Muscle of leg (tissue), 3 donors: ENCODE measurements at regions not wholly inside any gene's neighbourhood (a gene's known extent, or its start where the extent isn't known, plus 50 kb on each side); places are given as distances from the start of the nearest gene placed in this dataset.

Experiments
- DNase-seq: peaks from one replicate; pipeline ENCODE4 v3.0.0; 2013
- H3K27ac ChIP-seq: one replicate; pipeline ENCODE4 v1.5.1; 2013; ENCODE audit warnings: mild to moderate bottlenecking, low read length, control low read depth
- H3K27me3 ChIP-seq: one replicate; pipeline ENCODE4 v1.6.1; 2013; ENCODE audit warnings: low read length; ENCODE audit not compliant: control insufficient read depth, insufficient read depth
- H3K36me3 ChIP-seq: one replicate; pipeline ENCODE4 v1.6.1; 2013; ENCODE audit warnings: low read length; ENCODE audit not compliant: control insufficient read depth, insufficient read depth
- H3K4me1 ChIP-seq: one replicate; pipeline ENCODE4 v1.6.1; 2013; ENCODE audit warnings: low read length; ENCODE audit not compliant: control insufficient read depth, insufficient read depth
- H3K4me3 ChIP-seq: one replicate; pipeline ENCODE4 v1.5.1; 2013; ENCODE audit warnings: low read length, control low read depth
- H3K9me3 ChIP-seq: replicated peaks from 2 replicates; pipeline ENCODE4 v1.6.1; 2013; ENCODE audit warnings: low read depth, low read length; ENCODE audit not compliant: control insufficient read depth
- WGBS: methylation state at CpG from one replicate; pipeline ENCODE4 v1.1.5; 2013; ENCODE audit warnings: missing lambda C conversion rate; ENCODE audit not compliant: insufficient coverage; 5-methylcytosine and 5-hydroxymethylcytosine counted together

DNA sequence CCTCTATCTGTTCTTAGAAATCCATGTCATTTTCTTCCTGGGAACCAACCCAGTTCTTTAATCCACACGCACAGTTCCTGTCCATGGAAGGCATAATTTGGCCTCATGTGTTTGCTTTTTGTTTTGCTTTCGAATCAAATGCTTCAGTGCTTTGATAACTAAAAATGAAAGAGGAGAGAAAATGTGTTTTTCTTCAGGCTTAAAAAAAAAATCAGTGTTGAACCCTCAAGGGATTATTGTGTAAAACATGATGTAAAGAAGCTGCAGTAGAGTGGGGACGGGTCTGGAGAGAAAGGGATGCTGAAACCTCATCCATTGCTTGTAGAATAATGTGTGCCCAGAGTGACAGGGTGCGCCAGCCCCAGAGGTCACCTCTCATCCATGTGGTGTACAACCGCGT, 197.5 kb upstream of the JARID2 start:
- Histone ChIP-seq H3K9me3 (no peaks in the 10 kb centered on the region), H3K36me3 (no peaks in the 10 kb centered on the region), H3K4me3 (no peak overlapping the region), H3K4me1 (no peaks in the 10 kb centered on the region), H3K27me3 (no peaks in the 10 kb centered on the region), H3K27ac (no peak overlapping the region)
- WGBS, result 88% methylated on average over 5 of the region's 6 CpGs
- DNase-seq, result no peak

- Histone ChIP-seq H3K4me1 (peaks cover 14% of the 10 kb centered on the region), H3K27ac (no peak overlapping the region), H3K4me3 (no peak overlapping the region), H3K9me3 (peaks cover 3% of the 10 kb centered on the region), H3K27me3 (no peaks in the 10 kb centered on the region), H3K36me3 (no peaks in the 10 kb centered on the region)
- 43% methylated on average over 1 of the region's 9 CpGs for WGBS
- no peak for DNase-seq
Observed at GRCh38 chr6:15058200-15059061, 187.4 kb upstream of the JARID2 start.

DNA sequence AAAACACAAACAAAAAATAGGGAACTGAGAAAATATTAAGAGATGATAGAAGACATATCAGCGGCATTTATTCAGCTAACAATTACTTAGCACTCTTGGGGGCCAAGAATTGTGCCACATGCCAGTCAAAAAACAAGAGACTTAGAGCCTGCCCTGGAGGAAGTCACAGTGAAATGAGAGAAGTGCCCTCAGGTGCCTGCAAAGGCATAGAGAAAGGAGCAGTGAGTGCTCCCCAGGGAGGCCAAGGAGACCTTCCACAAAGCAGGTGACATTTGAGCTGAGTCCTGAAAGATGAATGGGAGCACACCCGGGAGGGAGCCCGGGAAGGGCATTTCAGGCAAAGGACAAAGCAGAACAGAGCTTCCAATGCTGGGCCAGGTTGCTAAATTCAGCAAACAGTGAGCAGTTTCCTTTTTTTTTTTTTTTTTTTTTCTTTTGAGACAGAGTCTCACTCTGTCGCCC, 184.7 kb upstream of the JARID2 start:
- H3K27me3 ChIP-seq, result no peaks in the 10 kb centered on the region
- H3K36me3 ChIP-seq, result no peaks in the 10 kb centered on the region
- WGBS, result 46% methylated on average over 2 of the region's 4 CpGs
- peak; percentile 42 for DNase-seq
- peaks cover 17% of the 10 kb centered on the region for H3K4me1 ChIP-seq
- peaks cover 3% of the 10 kb centered on the region for H3K9me3 ChIP-seq
- H3K27ac ChIP-seq, result peak overlapping the region; percentile 20
- H3K4me3 ChIP-seq, result no peak overlapping the region

GRCh38 chr6:15061908-15062515, 183.9 kb upstream of the JARID2 start:
- peak; percentile 83 for DNase-seq
- Histone ChIP-seq H3K4me3 (no peak overlapping the region), H3K4me1 (peaks cover 17% of the 10 kb centered on the region), H3K27me3 (no peaks in the 10 kb centered on the region), H3K27ac (peak overlapping the region; percentile 87), H3K9me3 (peaks cover 3% of the 10 kb centered on the region), H3K36me3 (no peaks in the 10 kb centered on the region)
- 81% methylated on average over 3 of the region's 6 CpGs for WGBS

DNA sequence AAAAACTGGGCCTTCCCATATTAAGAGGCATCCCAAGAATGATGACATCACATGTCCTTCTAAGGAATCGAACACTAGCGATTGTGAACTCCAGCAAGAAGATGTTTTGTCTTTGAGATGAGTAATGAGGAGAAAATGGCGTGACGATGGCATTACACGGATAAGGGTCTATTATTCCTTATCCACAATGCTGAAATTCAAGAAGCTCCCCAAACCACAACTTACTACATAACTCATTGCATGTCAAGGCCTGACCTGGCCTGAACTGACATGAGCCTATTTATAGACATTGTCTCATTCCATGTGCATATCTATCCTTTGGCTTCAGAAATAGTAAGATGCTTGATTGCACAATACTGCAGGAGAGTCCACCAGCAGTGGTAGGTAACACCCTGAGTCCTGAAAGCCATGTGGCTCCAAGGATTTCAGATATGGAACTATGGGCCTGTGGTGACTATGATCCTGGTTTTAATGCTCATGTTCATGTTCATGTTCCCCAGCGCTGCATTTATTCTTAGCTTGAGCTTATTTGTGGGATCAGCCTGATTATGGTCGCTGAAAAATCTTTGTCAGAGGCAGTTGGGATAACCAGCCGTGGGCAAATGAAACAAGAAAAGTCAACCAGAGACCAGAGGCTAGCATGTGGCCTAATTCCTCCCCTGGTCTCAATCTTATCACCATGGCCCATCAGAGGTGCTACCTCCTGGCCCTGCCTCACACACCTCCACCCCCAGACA, 183.2 kb upstream of the JARID2 start:
- peaks cover 17% of the 10 kb centered on the region for H3K4me1 ChIP-seq
- H3K36me3 ChIP-seq, result no peaks in the 10 kb centered on the region
- no peaks in the 10 kb centered on the region for H3K27me3 ChIP-seq
- H3K9me3 ChIP-seq, result peaks cover 3% of the 10 kb centered on the region
- 95% methylated on average over 4 of the region's 8 CpGs for WGBS
- peak; percentile 72 for DNase-seq
- no peak overlapping the region for H3K4me3 ChIP-seq
- peak overlapping the region; percentile 87 for H3K27ac ChIP-seq

GRCh38 chr6:15063253-15063853, 182.5 kb upstream of the JARID2 start:
- peak overlapping the region; percentile 87 for H3K27ac ChIP-seq
- H3K4me1 ChIP-seq, result peaks cover 17% of the 10 kb centered on the region
- peak; percentile 69 for DNase-seq

GRCh38 chr6:15065261-15065989, 180.4 kb upstream of the JARID2 start:
- no peaks in the 10 kb centered on the region for H3K27me3 ChIP-seq
- H3K4me1 ChIP-seq, result peaks cover 17% of the 10 kb centered on the region
- WGBS, result 75% methylated on average over 2 of the region's 4 CpGs
- no peaks in the 10 kb centered on the region for H3K9me3 ChIP-seq
- H3K36me3 ChIP-seq, result no peaks in the 10 kb centered on the region
- no peak overlapping the region for H3K27ac ChIP-seq
- DNase-seq, result no peak
- H3K4me3 ChIP-seq, result no peak overlapping the region

More at GRCh38 chr6:15063253-15063853, 182.5 kb upstream of the JARID2 start:
- Histone ChIP-seq H3K4me3 (no peak overlapping the region), H3K9me3 (peaks cover 3% of the 10 kb centered on the region), H3K36me3 (no peaks in the 10 kb centered on the region), H3K27me3 (no peaks in the 10 kb centered on the region)
- WGBS, result 86% methylated on average over 5 of the region's 7 CpGs

GRCh38 chr6:15066089-15066758, 179.6 kb upstream of the JARID2 start:
- Histone ChIP-seq H3K36me3 (no peaks in the 10 kb centered on the region), H3K4me1 (peaks cover 16% of the 10 kb centered on the region), H3K27me3 (no peaks in the 10 kb centered on the region), H3K27ac (peak overlapping the region; percentile 6), H3K9me3 (no peaks in the 10 kb centered on the region), H3K4me3 (no peak overlapping the region)
- WGBS, result no CpG with 5 or more reads among the region's 7 CpGs
- DNase-seq, result no peak

DNA sequence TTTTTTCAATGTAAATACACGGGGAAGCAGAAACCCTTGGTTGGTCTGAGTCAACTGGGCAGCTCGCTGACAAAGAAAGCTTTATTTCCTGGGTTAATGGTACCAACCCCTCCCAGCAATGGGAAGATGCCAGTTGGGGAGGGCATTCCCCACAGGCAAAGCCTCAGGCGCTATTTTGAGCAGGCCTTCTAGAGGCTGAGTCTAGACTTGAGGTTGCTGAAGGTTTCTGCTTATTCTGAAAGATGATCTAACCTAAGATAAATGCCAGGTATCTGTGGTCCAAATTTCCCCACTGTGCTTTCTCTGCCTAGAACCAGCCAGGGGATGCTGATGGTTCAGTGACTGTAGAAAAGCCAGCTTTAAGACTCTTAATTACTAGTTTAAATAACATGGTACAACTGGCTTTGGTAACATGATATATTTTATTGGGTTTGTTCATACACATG, 172.5 kb upstream of the JARID2 start:
- Histone ChIP-seq H3K36me3 (no peaks in the 10 kb centered on the region), H3K27me3 (no peaks in the 10 kb centered on the region), H3K27ac (no peak overlapping the region), H3K9me3 (no peaks in the 10 kb centered on the region), H3K4me3 (no peak overlapping the region), H3K4me1 (no peaks in the 10 kb centered on the region)
- no peak for DNase-seq
- WGBS, result no CpG with 5 or more reads among the region's 3 CpGs
